Breast epithelium (tissue), 3 donors: ENCODE measurements at regions not wholly inside any gene's neighbourhood (a gene's known extent, or its start where the extent isn't known, plus 50 kb on each side); places are given as distances from the start of the nearest gene placed in this dataset.

Experiments used
- POLR2A ChIP-seq: fragments of 450-650 bp; IDR thresholded peaks from one replicate; pipeline ENCODE4 v1.6.1; 2016; ENCODE audit warnings: antibody characterized with exemption, mild to moderate bottlenecking, moderate library complexity
- TF ChIP-seq, protein P1 (sequence below), 3 donors: fragments of 450-650 bp; IDR thresholded peaks; one replicate each; pipeline ENCODE4 v1.5.1; 2016 to 2017; ENCODE audit warnings: antibody characterized with exemption in 3 of 3, mild to moderate bottlenecking in 3 of 3, moderate library complexity in 3 of 3

DNA sequence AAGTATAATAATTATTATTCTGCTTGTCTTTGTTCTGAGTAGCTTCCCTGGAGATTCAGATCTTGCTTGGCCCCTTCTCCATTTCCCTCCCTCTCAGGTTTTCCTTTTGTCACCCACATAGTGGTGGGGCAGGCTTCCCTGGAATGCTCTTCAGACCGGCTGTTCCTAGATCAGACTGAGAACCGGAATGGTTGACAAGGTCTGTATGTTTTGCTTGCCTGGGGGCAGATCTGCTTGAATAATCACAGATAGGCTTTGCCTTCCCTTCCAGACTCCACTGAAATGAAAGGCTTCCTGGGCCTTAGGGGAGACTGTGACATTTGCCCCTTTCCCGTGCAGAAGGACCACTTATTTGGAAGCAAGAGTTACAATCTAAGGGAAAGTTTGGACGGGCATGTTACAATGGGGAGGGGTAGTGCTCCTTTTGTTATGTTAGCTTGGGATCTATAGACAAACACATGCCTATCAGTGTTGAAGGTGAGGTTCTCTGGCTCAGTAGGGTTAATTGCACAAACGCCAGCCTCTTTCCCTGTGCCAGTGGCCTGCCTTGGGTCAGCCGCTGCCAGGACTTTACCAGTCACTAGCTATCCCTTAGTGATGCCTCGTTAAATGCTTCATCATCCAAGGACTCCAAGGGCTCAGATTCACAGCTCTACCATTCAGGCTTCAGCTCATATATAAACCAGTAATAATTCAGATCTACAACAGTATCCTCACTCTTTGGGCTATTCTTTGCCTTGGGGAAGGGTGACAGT, 178.6 kb downstream of the SNAPC1 start:
- TF ChIP-seq, protein P1, sequence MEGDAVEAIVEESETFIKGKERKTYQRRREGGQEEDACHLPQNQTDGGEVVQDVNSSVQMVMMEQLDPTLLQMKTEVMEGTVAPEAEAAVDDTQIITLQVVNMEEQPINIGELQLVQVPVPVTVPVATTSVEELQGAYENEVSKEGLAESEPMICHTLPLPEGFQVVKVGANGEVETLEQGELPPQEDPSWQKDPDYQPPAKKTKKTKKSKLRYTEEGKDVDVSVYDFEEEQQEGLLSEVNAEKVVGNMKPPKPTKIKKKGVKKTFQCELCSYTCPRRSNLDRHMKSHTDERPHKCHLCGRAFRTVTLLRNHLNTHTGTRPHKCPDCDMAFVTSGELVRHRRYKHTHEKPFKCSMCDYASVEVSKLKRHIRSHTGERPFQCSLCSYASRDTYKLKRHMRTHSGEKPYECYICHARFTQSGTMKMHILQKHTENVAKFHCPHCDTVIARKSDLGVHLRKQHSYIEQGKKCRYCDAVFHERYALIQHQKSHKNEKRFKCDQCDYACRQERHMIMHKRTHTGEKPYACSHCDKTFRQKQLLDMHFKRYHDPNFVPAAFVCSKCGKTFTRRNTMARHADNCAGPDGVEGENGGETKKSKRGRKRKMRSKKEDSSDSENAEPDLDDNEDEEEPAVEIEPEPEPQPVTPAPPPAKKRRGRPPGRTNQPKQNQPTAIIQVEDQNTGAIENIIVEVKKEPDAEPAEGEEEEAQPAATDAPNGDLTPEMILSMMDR (IDR thresholded peaks at IDR 0.05) = no peak
- TF ChIP-seq POLR2A = no peak
